ENCODE measurements at regions not wholly inside any gene's neighbourhood (a gene's known extent, or its start where the extent isn't known, plus 50 kb on each side); places are given as distances from the start of the nearest gene placed in this dataset.

GRCh38 chr10:4635883-4636282 lies 190.1 kb upstream of the AKR1E2 start:
- DNase-seq (ENCODE audit: low read depth), result no peak
- no peak for TF ChIP-seq CTCF (IDR thresholded peaks at IDR 0.05; ENCODE audit: low read depth, low read length, missing control alignments)
- no peak overlapping the region for H3K4me3 ChIP-seq (ENCODE audit: low read depth, low read length)

- no peak for TF ChIP-seq CTCF (IDR thresholded peaks at IDR 0.05; ENCODE audit: low read depth, low read length, missing control alignments)
- H3K4me3 ChIP-seq (ENCODE audit: low read depth, low read length), result no peak overlapping the region
These were observed 190.6 kb upstream of the AKR1E2 start for GRCh38 chr10:4635388-4635787.

GRCh38 chr10:4633776-4634175 lies 192.2 kb upstream of the AKR1E2 start:
- no peak for TF ChIP-seq CTCF (IDR thresholded peaks at IDR 0.05; ENCODE audit: low read depth, low read length, missing control alignments)
- H3K4me3 ChIP-seq (ENCODE audit: low read depth, low read length), result no peak overlapping the region
- DNase-seq (ENCODE audit: low read depth), result no peak

More at GRCh38 chr10:4635388-4635787, 190.6 kb upstream of the AKR1E2 start:
- no peak for DNase-seq (ENCODE audit: low read depth)

- DNase-seq (ENCODE audit: low read depth), result no peak
- no peak for TF ChIP-seq CTCF (IDR thresholded peaks at IDR 0.05; ENCODE audit: low read depth, low read length, missing control alignments)
- no peak overlapping the region for H3K4me3 ChIP-seq (ENCODE audit: low read depth, low read length)
These were observed 192.8 kb upstream of the AKR1E2 start for GRCh38 chr10:4633186-4633585.

- no peak for DNase-seq (ENCODE audit: low read depth)
- TF ChIP-seq CTCF (IDR thresholded peaks at IDR 0.05; ENCODE audit: low read depth, low read length, missing control alignments), result no peak
- H3K4me3 ChIP-seq (ENCODE audit: low read depth, low read length), result no peak overlapping the region
These were observed 193.2 kb upstream of the AKR1E2 start for GRCh38 chr10:4632757-4633156.

- TF ChIP-seq CTCF (IDR thresholded peaks at IDR 0.05; ENCODE audit: low read depth, low read length, missing control alignments), result no peak
- no peak for DNase-seq (ENCODE audit: low read depth)
These were observed 199.1 kb upstream of the AKR1E2 start for GRCh38 chr10:4626919-4627318.

GRCh38 chr10:4623757-4624420 lies 202.1 kb upstream of the AKR1E2 start:
- DNase-seq (ENCODE audit: low read depth), result no peak
- H3K4me3 ChIP-seq (ENCODE audit: low read depth, low read length), result no peak overlapping the region
- no peak for TF ChIP-seq CTCF (IDR thresholded peaks at IDR 0.05; ENCODE audit: low read depth, low read length, missing control alignments)

More at GRCh38 chr10:4626919-4627318, 199.1 kb upstream of the AKR1E2 start:
- no peak overlapping the region for H3K4me3 ChIP-seq (ENCODE audit: low read depth, low read length)

Data from GM12864 (cell line).